Neural cell (in vitro differentiated cells): ENCODE measurements at regions not wholly inside any gene's neighbourhood (a gene's known extent, or its start where the extent isn't known, plus 50 kb on each side); places are given as distances from the start of the nearest gene placed in this dataset.

Experiments used
- H2AFZ ChIP-seq: fragments of 200-600, 300-800 bp; sonication (generic), shearing (Covaris generic); 2 replicates; pipeline ENCODE4 v1.6.0; 2014; ENCODE audit warnings: low read depth, mild to moderate bottlenecking, antibody characterized with exemption, low read length, moderate library complexity
- H3F3A ChIP-seq: fragments of 200-600 bp; shearing (Covaris generic); 2 replicates; pipeline ENCODE4 v1.6.1; 2016; ENCODE audit warnings: mild to moderate bottlenecking, moderate library complexity, mixed read lengths, antibody characterized with exemption, low read length; ENCODE audit not compliant: insufficient read depth, poor library complexity, severe bottlenecking
- H3K27ac ChIP-seq: fragments of 200-600, 300-800 bp; sonication (generic), shearing (Covaris generic); 2 replicates; pipeline ENCODE4 v1.5.1; 2014; ENCODE audit warnings: mild to moderate bottlenecking, low read length, moderate library complexity
- H3K27me3 ChIP-seq: fragments of 300-800, 200-600 bp; sonication (generic), shearing (Covaris generic); 2 replicates; pipeline ENCODE4 v1.6.0; 2014; ENCODE audit warnings: mild to moderate bottlenecking, low read depth, low read length, moderate library complexity; ENCODE audit not compliant: insufficient read depth
- H3K36me3 ChIP-seq: fragments of 300-800, 200-600 bp; sonication (generic), shearing (Covaris generic); 2 replicates; pipeline ENCODE4 v1.5.1; 2014; ENCODE audit warnings: mild to moderate bottlenecking, antibody characterized with exemption, low read length, moderate library complexity; ENCODE audit not compliant: insufficient read depth
- H3K4me2 ChIP-seq: fragments of 300-800, 200-600 bp; sonication (generic), shearing (Covaris generic); 2 replicates; pipeline ENCODE4 v1.6.0; 2014; ENCODE audit warnings: mild to moderate bottlenecking, low read length
- H3K4me3 ChIP-seq: fragments of 300-800, 200-600 bp; sonication (generic), shearing (Covaris generic); 2 replicates; pipeline ENCODE4 v1.5.1; 2014; ENCODE audit warnings: mild to moderate bottlenecking, low read length, moderate library complexity
- H3K79me2 ChIP-seq: fragments of 200-600 bp; shearing (Covaris generic); replicated peaks from 2 replicates; pipeline ENCODE4 v1.6.0; 2014; ENCODE audit warnings: mild to moderate bottlenecking, low read length, moderate library complexity; ENCODE audit not compliant: insufficient read depth
- H3K9ac ChIP-seq: fragments of 300-800, 200-600 bp; sonication (generic), shearing (Covaris generic); 2 replicates; pipeline ENCODE4 v1.6.1; 2016; ENCODE audit warnings: mild to moderate bottlenecking, low read length, mixed read lengths
- H3K9me2 ChIP-seq: fragments of 200-600 bp; shearing (Covaris generic); 2 replicates; pipeline ENCODE4 v1.6.1; 2016; ENCODE audit warnings: mild to moderate bottlenecking, low read length, mixed read lengths; ENCODE audit not compliant: insufficient read depth
- H3K9me3 ChIP-seq: fragments of 200-600, 300-800 bp; sonication (generic), shearing (Covaris generic); 2 replicates; pipeline ENCODE4 v1.6.1; 2016; ENCODE audit warnings: mild to moderate bottlenecking, mixed run types, low read length, moderate library complexity, mixed read lengths
- H4K20me1 ChIP-seq: fragments of 200-600 bp; shearing (Covaris generic); 2 replicates; pipeline ENCODE4 v1.6.1; 2016; ENCODE audit warnings: mild to moderate bottlenecking, mixed run types; ENCODE audit not compliant: insufficient read depth
- EP300 ChIP-seq: fragments of 450-650 bp; conservative IDR thresholded peaks from 2 replicates; pipeline ENCODE4 v1.6.1; 2014; ENCODE audit warnings: antibody characterized with exemption, mild to moderate bottlenecking, moderate library complexity; ENCODE audit not compliant: poor library complexity, severe bottlenecking
- EZH2 ChIP-seq: fragments of 200-600, 300-800 bp; shearing (Covaris generic), sonication (generic); IDR thresholded peaks from 2 replicates; pipeline ENCODE4 v1.6.1; 2014; ENCODE audit warnings: antibody characterized with exemption, low read length, borderline replicate concordance, mild to moderate bottlenecking; ENCODE audit not compliant: insufficient read depth, poor library complexity, severe bottlenecking
- MXI1 ChIP-seq: fragments of 450-650 bp; conservative IDR thresholded peaks from 2 replicates; pipeline ENCODE4 v1.6.1; 2014; ENCODE audit warnings: antibody characterized with exemption, mild to moderate bottlenecking; ENCODE audit not compliant: poor library complexity, severe bottlenecking
- POLR2AphosphoS5 ChIP-seq: IDR thresholded peaks from 2 replicates; pipeline ENCODE4 v1.6.1; 2012
- RAD21 ChIP-seq: fragments of 450-650 bp; conservative IDR thresholded peaks from 2 replicates; pipeline ENCODE4 v1.6.1; 2014; ENCODE audit warnings: antibody characterized with exemption, mild to moderate bottlenecking, moderate library complexity
- SMC3 ChIP-seq: fragments of 450-650 bp; conservative IDR thresholded peaks from 2 replicates; pipeline ENCODE4 v1.6.1; 2014; ENCODE audit warnings: antibody characterized with exemption, mild to moderate bottlenecking, moderate library complexity; ENCODE audit not compliant: poor library complexity
- TAF1 ChIP-seq: IDR thresholded peaks from 2 replicates; pipeline ENCODE4 v1.6.1; 2012; ENCODE audit warnings: low read depth
- TF ChIP-seq, protein P1 (sequence below): fragments of 450-650 bp; IDR thresholded peaks from 2 replicates; pipeline ENCODE4 v1.5.1; 2014; ENCODE audit warnings: antibody characterized with exemption, mild to moderate bottlenecking, moderate library complexity; ENCODE audit not compliant: poor library complexity, severe bottlenecking
- TF ChIP-seq, protein P2 (sequence below): IDR thresholded peaks from 2 replicates; pipeline ENCODE4 v1.6.1; 2012; ENCODE audit warnings: borderline replicate concordance

DNA sequence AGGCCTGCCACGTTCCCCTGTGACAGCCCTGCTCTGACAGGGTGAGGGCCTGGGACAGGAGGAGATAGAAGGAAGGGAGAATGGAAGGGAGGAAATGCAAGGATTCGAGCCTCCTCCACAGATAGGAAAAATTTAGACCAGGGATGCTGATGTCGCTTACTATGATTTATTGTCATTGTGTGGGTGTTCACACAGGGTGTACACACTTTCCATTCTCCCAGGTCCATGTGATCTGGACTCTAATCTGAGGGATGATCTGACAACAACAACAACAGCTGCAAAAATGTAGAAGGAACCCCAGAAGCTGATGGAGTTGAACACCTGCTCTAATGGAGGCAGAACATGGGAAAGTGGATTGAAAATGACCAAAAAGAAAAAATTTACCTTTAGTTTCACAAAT, 231.7 kb upstream of the TNP1 start:
- TF ChIP-seq POLR2AphosphoS5 (no peak), MXI1 (no peak), EZH2 (no peak), EP300 (no peak), SMC3 (no peak), RAD21 (no peak), TAF1 (no peak)
- TF ChIP-seq, protein P1, sequence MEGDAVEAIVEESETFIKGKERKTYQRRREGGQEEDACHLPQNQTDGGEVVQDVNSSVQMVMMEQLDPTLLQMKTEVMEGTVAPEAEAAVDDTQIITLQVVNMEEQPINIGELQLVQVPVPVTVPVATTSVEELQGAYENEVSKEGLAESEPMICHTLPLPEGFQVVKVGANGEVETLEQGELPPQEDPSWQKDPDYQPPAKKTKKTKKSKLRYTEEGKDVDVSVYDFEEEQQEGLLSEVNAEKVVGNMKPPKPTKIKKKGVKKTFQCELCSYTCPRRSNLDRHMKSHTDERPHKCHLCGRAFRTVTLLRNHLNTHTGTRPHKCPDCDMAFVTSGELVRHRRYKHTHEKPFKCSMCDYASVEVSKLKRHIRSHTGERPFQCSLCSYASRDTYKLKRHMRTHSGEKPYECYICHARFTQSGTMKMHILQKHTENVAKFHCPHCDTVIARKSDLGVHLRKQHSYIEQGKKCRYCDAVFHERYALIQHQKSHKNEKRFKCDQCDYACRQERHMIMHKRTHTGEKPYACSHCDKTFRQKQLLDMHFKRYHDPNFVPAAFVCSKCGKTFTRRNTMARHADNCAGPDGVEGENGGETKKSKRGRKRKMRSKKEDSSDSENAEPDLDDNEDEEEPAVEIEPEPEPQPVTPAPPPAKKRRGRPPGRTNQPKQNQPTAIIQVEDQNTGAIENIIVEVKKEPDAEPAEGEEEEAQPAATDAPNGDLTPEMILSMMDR: no peak
- TF ChIP-seq, protein P2, sequence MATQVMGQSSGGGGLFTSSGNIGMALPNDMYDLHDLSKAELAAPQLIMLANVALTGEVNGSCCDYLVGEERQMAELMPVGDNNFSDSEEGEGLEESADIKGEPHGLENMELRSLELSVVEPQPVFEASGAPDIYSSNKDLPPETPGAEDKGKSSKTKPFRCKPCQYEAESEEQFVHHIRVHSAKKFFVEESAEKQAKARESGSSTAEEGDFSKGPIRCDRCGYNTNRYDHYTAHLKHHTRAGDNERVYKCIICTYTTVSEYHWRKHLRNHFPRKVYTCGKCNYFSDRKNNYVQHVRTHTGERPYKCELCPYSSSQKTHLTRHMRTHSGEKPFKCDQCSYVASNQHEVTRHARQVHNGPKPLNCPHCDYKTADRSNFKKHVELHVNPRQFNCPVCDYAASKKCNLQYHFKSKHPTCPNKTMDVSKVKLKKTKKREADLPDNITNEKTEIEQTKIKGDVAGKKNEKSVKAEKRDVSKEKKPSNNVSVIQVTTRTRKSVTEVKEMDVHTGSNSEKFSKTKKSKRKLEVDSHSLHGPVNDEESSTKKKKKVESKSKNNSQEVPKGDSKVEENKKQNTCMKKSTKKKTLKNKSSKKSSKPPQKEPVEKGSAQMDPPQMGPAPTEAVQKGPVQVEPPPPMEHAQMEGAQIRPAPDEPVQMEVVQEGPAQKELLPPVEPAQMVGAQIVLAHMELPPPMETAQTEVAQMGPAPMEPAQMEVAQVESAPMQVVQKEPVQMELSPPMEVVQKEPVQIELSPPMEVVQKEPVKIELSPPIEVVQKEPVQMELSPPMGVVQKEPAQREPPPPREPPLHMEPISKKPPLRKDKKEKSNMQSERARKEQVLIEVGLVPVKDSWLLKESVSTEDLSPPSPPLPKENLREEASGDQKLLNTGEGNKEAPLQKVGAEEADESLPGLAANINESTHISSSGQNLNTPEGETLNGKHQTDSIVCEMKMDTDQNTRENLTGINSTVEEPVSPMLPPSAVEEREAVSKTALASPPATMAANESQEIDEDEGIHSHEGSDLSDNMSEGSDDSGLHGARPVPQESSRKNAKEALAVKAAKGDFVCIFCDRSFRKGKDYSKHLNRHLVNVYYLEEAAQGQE: no peak

DNA sequence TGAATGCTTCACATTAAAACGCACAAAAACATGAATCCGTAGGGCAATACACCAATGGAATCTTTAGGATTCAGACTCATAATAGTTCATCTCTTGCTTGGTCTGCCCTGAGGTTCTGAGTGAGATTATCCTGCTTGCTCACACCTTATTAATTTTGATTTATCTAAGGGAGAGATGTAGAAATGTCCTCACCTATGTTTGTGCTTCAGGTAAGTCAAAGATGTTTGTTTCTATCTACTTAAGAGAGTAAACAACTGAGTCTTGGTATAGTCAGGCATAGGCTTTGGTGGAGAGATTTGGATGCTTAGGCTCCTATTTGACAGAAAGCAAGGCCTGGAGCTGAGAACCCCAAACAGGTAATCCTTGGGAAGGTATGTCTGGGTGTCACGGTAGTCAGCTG, 231.0 kb upstream of the TNP1 start:
- TF ChIP-seq, protein P2: no peak
- TF ChIP-seq EP300: no peak
- TF ChIP-seq RAD21: no peak
- TF ChIP-seq, protein P1: no peak
- no peak for TF ChIP-seq POLR2AphosphoS5
- no peak for TF ChIP-seq MXI1
- TF ChIP-seq EZH2: no peak
- TF ChIP-seq TAF1: no peak
- TF ChIP-seq SMC3: no peak

More for the DNA sequence above, 231.7 kb upstream of the TNP1 start:
- Histone ChIP-seq H3K9ac (no peak overlapping the region), H3K27ac (no peak overlapping the region), H3K36me3 (no peaks in the 10 kb centered on the region), H3K4me2 (no peak overlapping the region), H3K9me2 (no peaks in the 10 kb centered on the region), H2AFZ (no peak overlapping the region), H4K20me1 (no peaks in the 10 kb centered on the region), H3F3A (no peaks in the 10 kb centered on the region), H3K79me2 (no peaks in the 10 kb centered on the region), H3K9me3 (no peaks in the 10 kb centered on the region), H3K27me3 (no peaks in the 10 kb centered on the region), H3K4me3 (no peak overlapping the region)

More for the DNA sequence above, 231.0 kb upstream of the TNP1 start:
- H3K27ac ChIP-seq: no peak overlapping the region
- no peaks in the 10 kb centered on the region for H3K36me3 ChIP-seq
- H3K4me3 ChIP-seq: no peak overlapping the region
- no peaks in the 10 kb centered on the region for H3F3A ChIP-seq
- H3K4me2 ChIP-seq: no peak overlapping the region
- no peaks in the 10 kb centered on the region for H3K27me3 ChIP-seq
- H3K79me2 ChIP-seq: no peaks in the 10 kb centered on the region
- H2AFZ ChIP-seq: no peak overlapping the region
- H4K20me1 ChIP-seq: no peaks in the 10 kb centered on the region
- no peak overlapping the region for H3K9ac ChIP-seq
- no peaks in the 10 kb centered on the region for H3K9me2 ChIP-seq
- no peaks in the 10 kb centered on the region for H3K9me3 ChIP-seq
